ENCODE measurements at regions not wholly inside any gene's neighbourhood (a gene's known extent, or its start where the extent isn't known, plus 50 kb on each side); places are given as distances from the start of the nearest gene placed in this dataset.

- H4K20me1 ChIP-seq (ENCODE audit: low read depth), result no peaks in the 10 kb centered on the region
- no peak for DNase-seq (ENCODE audit: low spot score)
- no peak overlapping the region for H3K27ac Mint-ChIP-seq
- no peaks in the 10 kb centered on the region for H3K36me3 ChIP-seq
- H3K4me3 ChIP-seq, result no peak overlapping the region
- H3K9ac ChIP-seq, result no peak overlapping the region
- no peaks in the 10 kb centered on the region for H3K4me1 ChIP-seq
- H3F3A ChIP-seq (ENCODE audit: low read depth), result no peaks in the 10 kb centered on the region
- no peaks in the 10 kb centered on the region for H3K27me3 ChIP-seq
- no peaks in the 10 kb centered on the region for H3K79me2 ChIP-seq (ENCODE audit: low read depth)
- no peaks in the 10 kb centered on the region for H3K9me3 ChIP-seq (ENCODE audit: low read depth)
- no peak overlapping the region for H3K4me2 ChIP-seq
- H3K27me3 Mint-ChIP-seq (ENCODE audit: insufficient read depth, low read depth), result no peaks in the 10 kb centered on the region
- peaks cover 4% of the 10 kb centered on the region for H3K9me3 Mint-ChIP-seq
- no peak overlapping the region for H3K4me3 Mint-ChIP-seq
- no peak for TF ChIP-seq EZH2 (IDR thresholded peaks at IDR 0.05)
- no peak overlapping the region for H3K27ac ChIP-seq
- H3K4me1 Mint-ChIP-seq, result peaks cover 17% of the 10 kb centered on the region
- no peak overlapping the region for H2AFZ ChIP-seq (replicated peaks)
- no peaks in the 10 kb centered on the region for H3K36me3 Mint-ChIP-seq
These were observed 126.7 kb upstream of the SLCO6A1 start for GRCh38 chr5:102625468-102625867.

DNA sequence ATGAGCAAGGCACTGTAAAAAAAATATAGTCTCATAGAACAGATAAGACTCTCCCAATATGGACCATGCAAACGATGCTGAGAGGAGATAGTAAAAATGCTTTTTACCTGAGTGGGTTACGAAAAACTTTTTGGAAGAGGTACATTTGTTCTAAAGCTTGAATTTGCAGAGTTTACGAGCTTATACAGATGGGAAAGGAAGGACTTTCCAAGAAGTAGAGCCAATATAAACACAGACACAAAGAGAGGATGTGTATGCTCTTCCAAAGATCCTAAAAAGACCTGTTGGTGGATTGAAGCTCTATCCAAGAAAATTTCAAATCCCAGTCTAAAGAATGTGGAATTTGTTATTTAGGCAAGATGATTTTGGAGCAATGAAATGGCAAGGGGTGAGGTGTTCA, 127.1 kb upstream of the SLCO6A1 start:
- Histone ChIP-seq H3K27me3 (no peaks in the 10 kb centered on the region), H3F3A (ENCODE audit: low read depth) (no peaks in the 10 kb centered on the region), H3K9me3 (ENCODE audit: low read depth) (no peaks in the 10 kb centered on the region), H3K36me3 (no peaks in the 10 kb centered on the region), H3K9ac (no peak overlapping the region), H4K20me1 (ENCODE audit: low read depth) (no peaks in the 10 kb centered on the region), H3K27ac (no peak overlapping the region), H3K4me2 (no peak overlapping the region), H3K4me3 (no peak overlapping the region), H3K79me2 (ENCODE audit: low read depth) (no peaks in the 10 kb centered on the region), H3K4me1 (no peaks in the 10 kb centered on the region), H2AFZ (replicated peaks) (no peak overlapping the region)
- Mint-ChIP-seq H3K9me3 (peaks cover 6% of the 10 kb centered on the region), H3K27ac (no peak overlapping the region), H3K36me3 (no peaks in the 10 kb centered on the region), H3K27me3 (ENCODE audit: insufficient read depth, low read depth) (no peaks in the 10 kb centered on the region), H3K4me3 (no peak overlapping the region), H3K4me1 (peaks cover 17% of the 10 kb centered on the region)
- DNase-seq (ENCODE audit: low spot score), result no peak
- no peak for TF ChIP-seq CTCF (IDR thresholded peaks at IDR 0.05)
- no peak for TF ChIP-seq EZH2phosphoT487 (IDR thresholded peaks at IDR 0.05)
- no peak for TF ChIP-seq EZH2 (IDR thresholded peaks at IDR 0.05)

DNA sequence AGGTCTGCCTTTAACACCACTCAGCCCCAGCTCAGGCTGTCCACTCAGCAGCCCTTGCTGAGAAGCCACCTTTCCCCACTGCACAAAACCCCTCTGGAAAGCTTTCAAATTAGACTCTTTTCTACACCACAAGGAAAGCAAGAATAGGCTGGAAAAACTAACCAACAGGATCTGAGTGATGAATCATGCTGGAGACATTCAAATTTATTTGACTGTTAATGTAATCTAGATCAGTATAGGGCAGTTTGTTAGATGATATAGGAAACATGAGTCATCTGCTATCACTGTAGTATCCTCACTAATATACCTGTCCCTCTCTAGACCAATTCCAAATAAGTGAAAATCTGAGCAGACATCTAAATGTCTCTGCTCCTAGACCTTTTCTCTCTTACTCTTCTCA, 127.8 kb upstream of the PAM start:
- Histone ChIP-seq H3K4me3 (no peak overlapping the region), H3F3A (ENCODE audit: low read depth) (no peaks in the 10 kb centered on the region), H3K36me3 (no peaks in the 10 kb centered on the region), H2AFZ (replicated peaks) (no peak overlapping the region), H3K9ac (no peak overlapping the region), H3K4me2 (no peak overlapping the region), H3K9me3 (ENCODE audit: low read depth) (no peaks in the 10 kb centered on the region), H3K4me1 (no peaks in the 10 kb centered on the region), H3K27ac (no peak overlapping the region), H3K79me2 (ENCODE audit: low read depth) (no peaks in the 10 kb centered on the region), H3K27me3 (no peaks in the 10 kb centered on the region), H4K20me1 (ENCODE audit: low read depth) (no peaks in the 10 kb centered on the region)
- peak overlapping the region; percentile 23 for H3K27ac Mint-ChIP-seq
- no peak for TF ChIP-seq EZH2phosphoT487 (IDR thresholded peaks at IDR 0.05)
- TF ChIP-seq EZH2 (IDR thresholded peaks at IDR 0.05), result no peak
- no peak for TF ChIP-seq CTCF (IDR thresholded peaks at IDR 0.05)
- peaks cover 17% of the 10 kb centered on the region for H3K4me1 Mint-ChIP-seq
- DNase-seq (ENCODE audit: low spot score), result no peak
- no peaks in the 10 kb centered on the region for H3K27me3 Mint-ChIP-seq (ENCODE audit: insufficient read depth, low read depth)
- no peak overlapping the region for H3K4me3 Mint-ChIP-seq
- no peaks in the 10 kb centered on the region for H3K36me3 Mint-ChIP-seq
- peaks cover 10% of the 10 kb centered on the region for H3K9me3 Mint-ChIP-seq

- Histone ChIP-seq H3K27me3 (no peaks in the 10 kb centered on the region), H2AFZ (replicated peaks) (no peak overlapping the region), H3K9ac (no peak overlapping the region), H3F3A (ENCODE audit: low read depth) (no peaks in the 10 kb centered on the region), H3K36me3 (no peaks in the 10 kb centered on the region), H3K4me2 (no peak overlapping the region), H3K4me3 (no peak overlapping the region), H3K4me1 (no peaks in the 10 kb centered on the region), H3K9me3 (ENCODE audit: low read depth) (no peaks in the 10 kb centered on the region), H3K27ac (no peak overlapping the region), H4K20me1 (ENCODE audit: low read depth) (no peaks in the 10 kb centered on the region), H3K79me2 (ENCODE audit: low read depth) (no peaks in the 10 kb centered on the region)
- H3K4me3 Mint-ChIP-seq, result no peak overlapping the region
- peaks cover 18% of the 10 kb centered on the region for H3K9me3 Mint-ChIP-seq
- H3K27me3 Mint-ChIP-seq (ENCODE audit: insufficient read depth, low read depth), result peaks cover 2% of the 10 kb centered on the region
- DNase-seq (ENCODE audit: low spot score), result no peak
- H3K4me1 Mint-ChIP-seq, result peaks cover 11% of the 10 kb centered on the region
- peaks cover 2% of the 10 kb centered on the region for H3K36me3 Mint-ChIP-seq
- no peak for TF ChIP-seq EZH2 (IDR thresholded peaks at IDR 0.05)
- TF ChIP-seq EZH2phosphoT487 (IDR thresholded peaks at IDR 0.05), result no peak
- no peak for TF ChIP-seq CTCF (IDR thresholded peaks at IDR 0.05)
- H3K27ac Mint-ChIP-seq, result no peak overlapping the region
These were observed 126.5 kb upstream of the PAM start for GRCh38 chr5:102628441-102629175.

Measured in neural progenitor cell (in vitro differentiated cells).